Right renal pelvis (tissue), 4 donors: ENCODE measurements at regions not wholly inside any gene's neighbourhood (a gene's known extent, or its start where the extent isn't known, plus 50 kb on each side); places are given as distances from the start of the nearest gene placed in this dataset.

Experiments used
- DNase-seq, 4 donors: peaks; one replicate each; pipeline ENCODE4 v3.0.0-alpha.2; 2013; ENCODE audit warnings: low read depth in 4 of 4, low spot score in 3 of 4, missing footprints in 1 of 4

DNA sequence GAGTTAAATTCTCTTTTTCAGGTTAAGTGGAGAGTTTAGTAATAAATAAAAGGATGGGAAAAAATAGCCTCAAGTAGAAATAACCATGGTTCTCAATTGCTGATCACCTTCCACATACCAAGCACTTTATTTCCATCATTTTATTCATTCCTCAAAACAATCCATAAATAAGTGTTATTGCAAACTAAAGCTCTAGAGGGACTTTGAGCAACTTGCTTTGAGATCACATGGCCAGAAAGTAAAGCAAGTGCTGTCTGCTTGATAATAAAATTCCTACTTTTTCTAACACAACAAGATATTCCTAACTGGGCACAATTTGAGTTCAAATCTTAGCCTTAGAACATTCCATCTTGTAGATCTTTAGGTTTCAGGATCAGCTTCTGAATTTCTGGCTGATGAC, 97.1 kb upstream of the C1orf87 start:
- DNase-seq: no peak

DNA sequence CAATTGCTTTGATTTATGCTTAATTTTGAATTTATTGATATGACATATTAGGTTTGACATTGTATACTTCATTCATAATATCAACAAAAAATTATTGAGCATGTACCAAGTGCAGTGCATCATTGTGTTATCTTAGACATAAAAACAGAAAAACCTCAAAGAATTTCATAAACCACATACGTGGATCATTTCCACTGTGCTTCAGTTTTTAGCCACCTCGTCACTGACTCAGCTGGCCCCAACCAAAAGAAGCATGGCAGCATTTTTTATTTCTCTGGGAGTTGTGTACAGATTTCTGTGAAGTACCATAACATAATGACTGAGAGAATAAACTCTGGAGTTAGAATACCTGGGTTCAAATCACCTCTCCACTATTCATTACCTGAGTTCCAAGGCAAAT, 95.6 kb upstream of the C1orf87 start:
- DNase-seq: no peak

DNA sequence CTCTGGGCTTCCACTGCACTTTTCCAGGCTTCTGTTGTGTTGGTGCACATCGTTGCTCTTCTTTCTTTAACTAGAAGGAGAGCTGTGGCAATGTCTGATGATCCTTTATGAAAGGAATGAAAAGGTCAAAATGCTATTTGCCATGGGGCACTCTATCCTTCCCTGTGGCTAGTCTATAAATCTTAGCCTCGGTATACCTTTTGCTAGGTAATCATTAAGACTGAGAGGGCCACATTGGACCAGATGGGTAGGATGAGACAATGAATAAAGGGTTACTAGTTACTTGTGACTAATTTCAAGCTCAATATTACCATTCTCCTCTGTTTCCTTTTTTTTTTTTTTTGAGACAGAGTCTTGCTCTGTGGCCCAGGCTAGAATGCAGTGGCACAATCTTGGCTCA, 89.4 kb upstream of the C1orf87 start:
- no peak for DNase-seq

DNA sequence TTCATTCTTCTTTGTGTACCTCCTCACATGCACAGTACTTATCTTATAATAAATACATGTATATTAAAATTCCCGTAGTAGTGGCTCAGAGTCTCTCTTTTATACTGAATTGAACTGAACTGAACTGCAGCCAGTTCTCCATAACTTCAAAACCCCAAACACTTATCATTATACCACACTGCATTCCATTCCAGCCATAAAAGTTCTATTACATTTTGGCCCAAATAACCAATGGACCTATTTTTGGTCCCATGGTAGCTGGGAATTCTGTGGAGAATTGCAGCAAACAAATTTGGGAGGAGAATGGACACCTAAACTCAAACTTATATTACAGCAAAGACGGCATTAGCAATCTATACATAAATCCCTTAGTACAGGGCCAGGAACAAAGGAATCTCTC, 86.6 kb upstream of the C1orf87 start:
- no peak for DNase-seq

DNA sequence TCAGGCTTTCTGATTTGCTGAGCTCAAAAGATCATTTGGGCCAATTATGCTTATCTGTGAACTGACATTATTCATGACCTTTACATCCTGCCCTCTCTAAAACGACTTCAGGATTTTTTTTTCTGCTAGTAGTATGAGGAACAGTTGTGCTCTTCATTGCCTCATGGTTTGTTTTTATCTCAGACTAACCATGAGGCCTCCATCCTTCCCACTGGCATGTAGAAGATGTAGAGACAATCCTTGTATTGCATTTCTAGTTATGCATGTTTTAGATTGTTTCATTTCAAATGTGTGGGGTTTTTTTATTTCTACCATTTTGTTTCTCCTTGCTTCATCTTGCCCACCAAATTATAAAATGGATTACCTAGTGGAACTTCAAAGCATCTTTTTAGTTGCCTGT, 82.8 kb upstream of the C1orf87 start:
- DNase-seq: no peak

DNA sequence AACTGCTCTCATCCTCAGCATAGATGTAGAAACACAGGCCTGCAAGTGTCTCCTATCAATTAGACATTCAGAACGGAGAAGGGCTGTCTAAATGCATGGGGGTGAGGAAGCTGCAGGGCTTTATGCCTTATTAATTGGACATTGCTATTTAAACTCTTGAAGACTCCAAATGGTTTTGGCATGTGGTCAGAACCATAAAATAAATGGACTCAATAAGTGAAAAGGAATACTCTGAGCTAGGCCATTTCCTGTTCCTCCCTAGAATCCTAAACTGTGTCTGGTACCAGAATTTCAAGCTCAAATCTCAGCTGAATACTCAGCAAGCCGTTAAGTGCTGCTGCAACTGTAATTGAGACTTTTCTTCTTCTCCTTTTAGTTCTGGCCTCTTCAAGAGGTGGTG, 80.4 kb upstream of the C1orf87 start:
- peak in 2 of 4 donors; percentile 14 to 28 for DNase-seq

DNA sequence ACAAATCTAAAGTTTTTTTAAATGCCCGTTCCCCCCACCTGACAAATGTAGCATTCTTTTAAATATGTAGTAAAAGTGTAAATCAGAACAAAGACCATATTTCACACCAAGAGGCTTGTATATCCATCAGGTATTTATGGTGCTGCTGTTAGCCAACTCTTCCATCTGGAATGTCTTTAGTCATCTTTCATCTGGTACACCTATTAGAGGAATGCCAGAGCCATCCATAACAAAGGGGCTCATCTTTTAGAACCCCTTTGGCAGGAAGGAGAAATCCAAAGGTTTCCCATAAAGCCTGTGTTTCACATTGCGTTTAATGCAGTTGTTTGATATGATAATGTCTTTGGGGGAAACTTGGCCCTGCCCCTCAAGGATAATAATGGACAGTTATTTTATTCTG, 79.3 kb upstream of the C1orf87 start:
- DNase-seq: no peak

DNA sequence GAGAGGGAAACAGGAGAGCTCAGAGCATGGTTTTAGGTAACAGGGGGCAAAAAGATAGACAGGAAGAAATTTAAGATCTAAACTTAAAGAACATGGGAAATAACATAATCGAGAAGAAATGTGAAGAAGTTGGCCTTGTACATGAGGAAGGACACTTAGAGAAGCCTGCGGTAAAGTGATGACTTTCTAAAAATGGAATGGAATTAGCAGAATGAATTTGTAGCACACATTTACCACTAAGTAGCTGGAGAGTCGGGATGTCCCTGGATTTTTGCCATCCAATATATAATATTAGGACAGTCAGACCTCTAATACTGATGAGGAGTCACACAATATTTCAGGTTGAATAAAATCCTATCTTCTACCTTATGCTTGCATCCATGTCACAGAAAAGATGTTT, 77.7 kb upstream of the C1orf87 start:
- no peak for DNase-seq

DNA sequence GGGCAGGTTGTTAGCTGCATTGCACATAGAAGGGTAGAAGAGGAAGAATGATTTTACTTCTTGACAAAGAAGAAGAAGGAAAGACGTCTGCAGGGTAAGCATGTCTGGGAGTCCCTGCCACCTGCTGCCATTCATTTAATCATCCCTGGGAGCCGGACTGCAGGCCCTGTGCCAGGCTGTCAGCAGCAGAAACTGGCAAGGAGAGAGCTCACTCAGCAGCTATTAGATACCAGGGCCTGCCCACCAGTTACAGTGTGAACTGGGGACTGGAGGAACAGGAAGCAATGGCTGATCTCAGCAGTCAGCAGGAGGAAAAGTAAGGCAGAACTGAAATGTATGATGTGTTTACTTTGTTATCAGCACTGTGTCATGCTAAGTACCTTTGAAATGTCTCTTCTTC, 75.7 kb upstream of the C1orf87 start:
- DNase-seq: no peak

DNA sequence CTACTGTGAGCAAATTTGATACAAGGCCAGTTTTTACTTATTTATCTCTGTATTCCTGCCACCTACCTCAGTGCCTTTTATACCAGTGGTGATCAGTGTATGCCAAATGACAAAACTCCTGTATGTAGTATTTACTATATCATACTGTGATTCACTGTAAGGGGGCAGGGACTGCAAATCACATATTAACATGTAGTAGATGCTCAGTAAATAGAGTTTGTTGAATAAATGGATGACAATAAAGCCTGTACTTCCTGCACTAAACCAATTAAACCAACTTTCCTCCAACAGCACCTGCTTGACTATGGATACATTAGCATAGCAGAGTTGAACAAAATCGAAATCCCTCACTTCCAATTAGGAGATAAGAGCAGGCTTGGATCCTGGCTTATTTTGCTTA, 73.3 kb upstream of the C1orf87 start:
- no peak for DNase-seq

DNA sequence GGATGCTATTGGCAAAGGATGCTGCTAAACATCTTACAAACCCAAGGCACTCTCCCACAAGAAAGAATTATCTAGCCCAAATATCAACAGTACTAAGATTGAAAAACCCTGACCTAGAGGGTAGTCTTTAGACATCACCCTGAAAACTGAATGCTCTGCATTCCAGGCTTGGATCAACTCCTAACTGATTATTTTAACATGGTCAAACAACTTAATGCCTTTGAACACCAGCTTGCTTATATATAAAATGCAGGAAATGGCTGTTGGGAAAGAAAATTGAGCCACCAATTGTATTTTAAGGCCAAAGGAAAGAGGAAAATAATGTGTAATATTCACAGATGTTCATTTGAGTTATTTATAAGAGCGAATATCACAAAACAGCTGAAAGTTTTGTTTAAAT, 72.2 kb upstream of the C1orf87 start:
- DNase-seq: no peak

DNA sequence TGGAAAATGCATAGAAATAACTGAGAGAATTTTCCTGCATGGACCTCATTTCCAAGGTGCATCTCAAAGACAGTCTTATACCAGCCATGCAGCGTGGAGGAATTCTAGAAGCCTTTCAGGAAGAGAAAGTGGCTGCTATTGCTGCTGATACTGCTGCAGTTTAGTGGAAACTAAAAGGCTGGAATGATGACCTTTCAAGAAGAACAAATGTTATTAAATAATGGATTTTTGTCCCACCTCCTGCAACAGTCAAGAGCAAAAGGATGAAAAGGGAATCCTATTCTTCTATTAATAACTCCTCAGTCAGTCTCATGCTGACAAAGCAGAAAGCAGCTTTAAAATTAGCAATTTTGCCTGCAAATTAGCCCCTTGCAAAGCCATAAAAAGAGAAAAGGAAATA, 68.2 kb upstream of the C1orf87 start:
- no peak for DNase-seq

DNA sequence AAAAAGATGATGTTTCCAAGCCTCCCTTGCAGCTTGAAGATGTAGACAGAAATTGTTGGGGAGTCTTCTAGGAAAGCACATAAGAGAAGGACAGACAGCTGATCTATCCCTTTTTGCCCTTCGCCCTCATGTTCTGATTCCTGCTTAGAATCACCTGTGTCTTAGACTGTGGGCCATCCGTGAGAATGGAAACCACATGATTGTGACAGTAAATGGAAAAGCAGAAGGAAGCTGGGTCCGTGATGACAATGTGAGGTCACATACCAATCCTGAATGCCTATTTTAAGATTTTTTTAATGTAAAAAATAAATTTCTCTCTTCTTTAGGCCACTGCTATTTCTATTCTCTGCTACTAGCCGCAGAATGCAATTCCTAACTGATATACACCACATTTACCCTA, 67.7 kb upstream of the C1orf87 start:
- DNase-seq: no peak

DNA sequence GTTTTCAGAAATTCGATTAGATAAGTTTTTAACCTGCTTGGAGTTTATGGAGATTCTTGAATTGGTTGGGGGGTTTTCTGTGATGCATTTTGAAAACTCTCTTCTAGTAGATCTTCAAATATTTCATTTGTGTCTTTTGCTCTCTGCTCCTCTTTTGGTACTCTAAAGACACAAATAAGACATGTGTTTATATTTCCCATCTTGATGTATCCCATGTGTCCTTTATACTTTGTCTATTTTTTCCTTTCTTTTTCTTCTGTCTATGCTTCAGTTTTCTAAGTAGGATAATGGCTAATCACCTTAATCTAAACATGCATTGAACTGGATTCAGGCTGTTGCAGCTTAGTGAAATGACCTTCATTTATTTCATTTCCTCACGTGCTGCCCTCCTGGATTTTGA, 63.8 kb upstream of the C1orf87 start:
- no peak for DNase-seq

DNA sequence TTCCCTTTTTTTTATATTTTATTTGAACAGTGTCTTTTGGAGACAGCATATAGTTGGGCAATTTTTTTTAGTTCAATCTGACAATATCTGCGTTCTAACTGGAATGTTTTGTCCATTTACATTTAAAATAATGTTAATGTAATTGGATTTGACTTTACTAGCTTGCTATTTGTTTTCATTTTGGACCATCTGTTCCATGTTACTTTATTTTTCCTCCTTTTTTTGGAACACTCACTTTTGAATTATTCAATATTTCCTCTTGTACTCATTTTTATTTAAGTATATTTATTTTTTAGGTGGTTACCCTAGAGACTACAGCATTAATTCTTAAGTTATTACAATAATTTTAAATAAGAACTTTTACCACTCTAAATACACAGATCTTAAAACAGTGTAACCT, 62.8 kb upstream of the C1orf87 start:
- no peak for DNase-seq

DNA sequence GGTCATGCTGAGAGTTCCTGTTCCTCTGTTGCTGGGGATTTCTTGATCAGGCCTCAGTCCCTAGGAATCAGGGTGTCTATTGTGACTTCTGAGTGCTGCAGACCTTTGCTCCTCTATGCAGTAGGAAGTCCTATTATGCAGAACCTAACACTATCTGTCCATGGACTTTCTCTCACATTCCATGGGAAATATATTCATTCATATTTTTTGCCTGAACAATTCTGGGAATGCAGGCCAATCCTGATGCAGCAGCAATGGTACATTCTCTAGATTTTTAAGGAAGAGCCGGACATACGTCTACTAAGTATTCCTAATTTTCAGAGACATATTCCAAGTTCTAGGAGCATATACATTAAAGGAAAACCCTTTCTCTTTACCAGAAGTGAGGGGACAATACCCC, 61.1 kb upstream of the C1orf87 start:
- DNase-seq: no peak

DNA sequence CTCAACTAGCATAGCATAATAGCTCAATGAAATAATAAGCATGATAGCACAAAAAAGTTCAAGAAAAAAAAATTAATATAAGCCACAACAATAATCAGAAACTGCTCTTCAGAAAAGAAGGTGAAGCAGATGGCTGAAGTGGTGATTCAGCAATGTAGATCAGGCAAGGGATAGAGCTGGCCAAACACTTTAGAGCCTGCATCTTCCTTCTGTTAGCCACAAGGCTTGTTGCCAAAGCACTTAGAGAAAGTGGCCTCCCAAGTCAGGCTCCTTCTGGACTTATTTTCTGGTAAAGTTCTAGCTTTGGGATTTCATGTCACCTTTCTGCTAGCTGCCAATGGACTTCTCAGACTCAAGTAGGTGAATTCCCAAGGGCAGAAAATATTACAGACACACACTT, 60.3 kb upstream of the C1orf87 start:
- DNase-seq: no peak

DNA sequence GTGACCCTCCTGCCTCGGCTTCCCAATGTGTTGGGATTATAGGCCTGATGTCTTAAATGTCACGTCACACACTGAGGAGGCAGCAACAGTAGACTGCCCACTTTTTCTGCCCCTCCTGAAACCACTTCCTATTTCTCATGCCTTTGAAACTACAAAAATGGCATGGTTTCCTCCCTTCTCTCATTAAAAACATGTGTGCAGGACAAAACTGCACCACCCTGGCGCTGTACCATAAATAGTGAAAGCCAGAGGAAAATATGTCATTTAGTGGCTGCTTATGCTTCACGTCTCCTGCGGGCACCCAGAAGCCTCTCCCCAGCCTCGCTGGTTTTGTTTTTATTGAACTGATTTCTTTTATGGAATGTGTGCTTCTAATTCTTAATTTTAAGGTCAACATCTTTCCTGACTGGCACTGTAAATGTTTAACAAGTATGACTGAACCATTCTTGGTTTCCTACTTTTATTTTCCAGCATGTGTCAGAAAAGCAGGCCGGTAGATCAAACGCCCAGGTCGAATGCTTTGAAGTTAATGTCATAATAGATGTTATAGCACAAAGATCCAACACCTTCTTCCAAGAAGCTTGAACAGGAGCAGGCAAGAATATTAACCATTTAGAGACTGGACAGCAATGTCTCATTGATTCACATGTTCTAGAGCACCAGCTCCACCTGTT, 59.6 kb upstream of the C1orf87 start:
- no peak for DNase-seq

DNA sequence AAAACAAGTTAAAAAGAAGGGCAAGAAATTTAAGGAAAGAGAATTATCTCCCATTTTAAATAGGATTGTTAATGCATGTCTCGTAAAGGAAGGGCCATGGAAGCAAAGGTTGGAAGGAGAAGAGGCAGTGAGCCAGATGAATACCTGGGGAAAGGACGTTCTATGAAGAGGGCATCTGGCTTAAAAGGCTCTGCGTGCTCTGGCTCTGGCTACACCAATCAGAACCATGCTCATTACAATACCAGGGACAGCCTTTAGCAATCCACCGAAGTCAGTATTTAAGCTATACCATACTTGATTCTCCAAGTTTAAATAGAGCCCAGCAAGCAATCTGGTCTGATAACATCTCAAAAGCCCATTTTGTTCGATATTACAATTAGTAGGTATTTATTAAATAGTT, 58.5 kb upstream of the C1orf87 start:
- DNase-seq: no peak

DNA sequence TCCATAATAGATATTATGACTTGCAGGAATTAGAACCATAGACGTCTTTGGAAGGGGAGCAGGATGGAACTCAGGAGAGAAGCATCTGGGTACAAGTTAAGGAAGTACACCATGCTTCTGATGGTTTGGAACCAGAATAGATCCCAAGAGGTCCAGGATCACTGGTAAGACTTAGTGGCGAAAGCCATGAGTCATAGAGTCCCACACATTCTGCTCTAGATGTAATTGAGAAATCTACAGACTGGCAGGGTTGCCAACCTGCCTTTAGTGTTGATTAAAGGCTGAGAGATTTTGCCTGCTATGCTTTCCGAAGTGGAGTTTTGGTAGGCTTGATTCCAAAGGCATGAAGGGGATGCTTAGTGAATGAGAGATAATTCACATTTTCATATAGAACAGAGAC, 57.1 kb upstream of the C1orf87 start:
- DNase-seq: no peak

DNA sequence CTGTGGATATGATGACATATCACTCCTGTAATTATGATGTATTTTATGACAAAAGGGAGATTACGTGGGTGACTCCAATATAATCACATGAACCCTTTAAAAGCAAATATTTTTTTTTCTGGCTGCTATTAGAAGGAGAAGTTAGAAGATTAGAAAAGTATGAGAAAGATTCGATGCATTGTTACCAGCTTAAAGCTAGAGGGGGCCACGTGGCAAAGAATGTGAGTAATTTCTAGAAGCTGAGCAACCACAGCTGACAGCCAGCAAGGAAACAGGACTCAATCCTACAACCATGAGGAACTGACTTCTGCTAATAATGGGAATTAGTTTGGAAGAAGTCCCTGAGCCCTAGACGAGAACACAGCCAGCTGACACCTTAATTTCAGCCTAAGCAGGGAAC, 56.3 kb upstream of the C1orf87 start:
- DNase-seq: no peak

DNA sequence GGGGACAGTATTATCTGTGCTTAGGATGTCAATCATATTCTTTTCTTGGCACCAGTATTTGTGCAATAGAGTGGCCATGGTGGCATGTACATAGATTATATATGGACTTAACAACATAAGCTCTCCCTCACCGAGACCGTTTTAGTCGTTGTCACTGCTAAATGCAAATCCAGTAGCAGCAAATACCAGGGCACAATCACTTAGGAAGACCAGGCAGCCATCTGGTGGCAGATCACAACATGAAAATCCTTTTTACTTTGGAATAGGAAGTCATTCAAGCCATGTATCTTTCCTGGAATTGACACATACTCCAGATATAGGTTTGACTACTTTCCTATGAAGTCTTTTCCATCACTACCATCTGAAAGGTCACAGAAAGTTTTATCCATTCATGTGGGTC, 53.2 kb upstream of the C1orf87 start:
- DNase-seq: no peak
